HG02678 (cell line): ENCODE measurements at regions not wholly inside any gene's neighbourhood (a gene's known extent, or its start where the extent isn't known, plus 50 kb on each side); places are given as distances from the start of the nearest gene placed in this dataset.

ENCODE experiments used
- ATAC-seq: cut with Tn5 transposase; IDR thresholded peaks from one replicate; pipeline ENCODE4 v1.9.1; 2021; ENCODE audit warnings: mild to moderate bottlenecking, moderate library complexity; ENCODE audit not compliant: unreplicated experiment

GRCh38 chr5:2255915-2256690 lies 373.4 kb upstream of the IRX4 start:
- no peak for ATAC-seq

GRCh38 chr5:2254880-2255750 lies 372.4 kb upstream of the IRX4 start:
- ATAC-seq: no peak

- ATAC-seq: no peak
Measured at GRCh38 chr5:2254406-2254805, 371.7 kb upstream of the IRX4 start.

GRCh38 chr5:2253040-2253975 lies 370.6 kb upstream of the IRX4 start:
- no peak for ATAC-seq

- ATAC-seq: no peak
Measured at GRCh38 chr5:2251751-2252150, 369.0 kb upstream of the IRX4 start.

GRCh38 chr5:2251298-2251697 lies 368.6 kb upstream of the IRX4 start:
- ATAC-seq: no peak

GRCh38 chr5:2250365-2250950 lies 367.7 kb upstream of the IRX4 start:
- no peak for ATAC-seq

GRCh38 chr5:2249442-2249841 lies 366.7 kb upstream of the IRX4 start:
- no peak for ATAC-seq

- no peak for ATAC-seq
Measured at GRCh38 chr5:2249026-2249425, 366.3 kb upstream of the IRX4 start.

- no peak for ATAC-seq
Measured at GRCh38 chr5:2242539-2242938, 359.8 kb upstream of the IRX4 start.

- ATAC-seq: no peak
Measured at GRCh38 chr5:2241842-2242241, 359.1 kb upstream of the IRX4 start.

- ATAC-seq: no peak
Measured at GRCh38 chr5:2240118-2240904, 357.6 kb upstream of the IRX4 start.

GRCh38 chr5:2239201-2239910 lies 356.6 kb upstream of the IRX4 start:
- ATAC-seq: no peak

- ATAC-seq: no peak
Measured at GRCh38 chr5:2238732-2239131, 356.0 kb upstream of the IRX4 start.

- ATAC-seq: no peak
Measured at GRCh38 chr5:2227433-2227832, 344.7 kb upstream of the IRX4 start.

- ATAC-seq: no peak
Measured at GRCh38 chr5:2224689-2225088, 342.0 kb upstream of the IRX4 start.

GRCh38 chr5:2223303-2223702 lies 340.6 kb upstream of the IRX4 start:
- no peak for ATAC-seq

- no peak for ATAC-seq
Measured at GRCh38 chr5:2222246-2222992, 339.7 kb upstream of the IRX4 start.

GRCh38 chr5:2221450-2221849 lies 338.7 kb upstream of the IRX4 start:
- no peak for ATAC-seq
